KBM-7 (cell line): ENCODE measurements at regions not wholly inside any gene's neighbourhood (a gene's known extent, or its start where the extent isn't known, plus 50 kb on each side); places are given as distances from the start of the nearest gene placed in this dataset.
A peak's percentile ranks its signal among the peaks of the same experiment; 100 is the strongest.
"Not testable (repeated sequence)": the region's sequence is repeated elsewhere in the genome, so short reads cannot be mapped to it uniquely, and the experiment has no call there.

Experiments used
- DNase-seq: peaks from one replicate; pipeline ENCODE4 v3.0.0-alpha.2; 2015
- in situ Hi-C: fragments of 300-500 bp; cut with MboI; formaldehyde crosslinking; loops from 2 replicates; pipeline ENCODE4 v1.14.3; 2020; ENCODE audit warnings: low sequenced_read_pairs, low pct_unique_long_range_greater_than_20kb, mixed read lengths

- no peak for DNase-seq
- in situ Hi-C loops = no loop called here
Observed at GRCh38 chr12:76646366-76646765, 86.8 kb upstream of the OSBPL8 start.

- in situ Hi-C loops = no loop called here
- DNase-seq = no peak
Observed at GRCh38 chr12:76649099-76649498, 89.5 kb upstream of the OSBPL8 start.

GRCh38 chr12:76652402-76652801 lies 92.8 kb upstream of the OSBPL8 start:
- in situ Hi-C loops = no loop called here
- DNase-seq = no peak

GRCh38 chr12:76653342-76653741 lies 93.8 kb upstream of the OSBPL8 start:
- no peak for DNase-seq
- in situ Hi-C loops = no loop called here

GRCh38 chr12:76664731-76665130 lies 99.2 kb upstream of the ZDHHC17 start:
- DNase-seq = no peak
- in situ Hi-C loops = no loop called here

GRCh38 chr12:76666290-76666835 lies 97.6 kb upstream of the ZDHHC17 start:
- no peak for DNase-seq
- in situ Hi-C loops = no loop called here

- in situ Hi-C loops = no loop called here
- no peak for DNase-seq
Observed at GRCh38 chr12:76669981-76670380, 93.9 kb upstream of the ZDHHC17 start.

GRCh38 chr12:76670776-76671175 lies 93.1 kb upstream of the ZDHHC17 start:
- in situ Hi-C loops = no loop called here
- DNase-seq = no peak

GRCh38 chr12:76674669-76675315 lies 89.1 kb upstream of the ZDHHC17 start:
- DNase-seq = peak; percentile 31
- in situ Hi-C loops = no loop called here

- DNase-seq, in situ Hi-C loops: not testable (repeated sequence)
Observed at GRCh38 chr12:76676261-76676660, 87.7 kb upstream of the ZDHHC17 start.

GRCh38 chr12:76678992-76679391 lies 84.9 kb upstream of the ZDHHC17 start:
- in situ Hi-C loops = no loop called here
- DNase-seq = no peak

- in situ Hi-C loops = no loop called here
- DNase-seq = no peak
Observed at GRCh38 chr12:76679778-76680177, 84.1 kb upstream of the ZDHHC17 start.

GRCh38 chr12:76680940-76681339 lies 83.0 kb upstream of the ZDHHC17 start:
- DNase-seq = no peak
- in situ Hi-C loops = no loop called here

- peak; percentile 32 for DNase-seq
- in situ Hi-C loops = no loop called here
Observed at GRCh38 chr12:76685246-76685678, 78.7 kb upstream of the ZDHHC17 start.

- in situ Hi-C loops = no loop called here
- DNase-seq = no peak
Observed at GRCh38 chr12:76687981-76688380, 75.9 kb upstream of the ZDHHC17 start.

GRCh38 chr12:76688631-76689030 lies 75.3 kb upstream of the ZDHHC17 start:
- no peak for DNase-seq
- in situ Hi-C loops = no loop called here

- in situ Hi-C loops = no loop called here
- DNase-seq = no peak
Observed at GRCh38 chr12:76690921-76691700, 72.8 kb upstream of the ZDHHC17 start.

GRCh38 chr12:76692846-76693245 lies 71.1 kb upstream of the ZDHHC17 start:
- in situ Hi-C loops = no loop called here
- no peak for DNase-seq

GRCh38 chr12:76694369-76694768 lies 69.5 kb upstream of the ZDHHC17 start:
- DNase-seq = no peak
- in situ Hi-C loops = no loop called here

GRCh38 chr12:76696186-76696585 lies 67.7 kb upstream of the ZDHHC17 start:
- in situ Hi-C loops = no loop called here
- no peak for DNase-seq
